ENCODE measurements at regions not wholly inside any gene's neighbourhood (a gene's known extent, or its start where the extent isn't known, plus 50 kb on each side); places are given as distances from the start of the nearest gene placed in this dataset.
"Not testable (repeated sequence)": the region's sequence is repeated elsewhere in the genome, so short reads cannot be mapped to it uniquely, and the experiment has no call there.

DNA sequence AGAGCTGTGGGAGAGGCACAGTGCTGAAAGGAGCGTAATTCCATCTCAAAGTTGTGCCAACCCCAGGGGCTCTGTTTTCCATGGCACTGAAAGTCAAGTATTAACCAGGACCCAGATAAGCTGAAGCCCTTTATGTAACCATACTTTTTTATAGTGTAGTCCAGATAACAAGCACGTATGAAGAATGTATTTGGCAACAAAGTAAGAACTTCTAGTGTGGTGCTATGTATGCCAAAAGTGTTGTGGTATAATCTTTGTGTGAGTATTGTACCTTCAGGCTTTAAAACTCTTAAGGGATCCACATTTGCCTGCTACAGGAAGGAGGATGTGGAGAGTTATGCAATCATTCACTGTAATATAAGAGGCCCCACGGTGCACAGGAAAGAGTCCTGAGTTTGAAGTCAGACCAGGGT is 129.4 kb downstream of the IBTK start:
- no peaks in the 10 kb centered on the region for H3K9me3 ChIP-seq (ENCODE audit: low read length)
- H3K4me1 ChIP-seq (ENCODE audit: insufficient read depth, low read length) = no peaks in the 10 kb centered on the region
- H2AFZ ChIP-seq (ENCODE audit: low read depth, low read length) = no peak overlapping the region
- H3K36me3 ChIP-seq (ENCODE audit: insufficient read depth, low read length) = no peaks in the 10 kb centered on the region
- H3K4me3 ChIP-seq (ENCODE audit: low read length) = no peak overlapping the region
- H3K27me3 ChIP-seq (ENCODE audit: insufficient read depth, low read length) = no peaks in the 10 kb centered on the region

DNA sequence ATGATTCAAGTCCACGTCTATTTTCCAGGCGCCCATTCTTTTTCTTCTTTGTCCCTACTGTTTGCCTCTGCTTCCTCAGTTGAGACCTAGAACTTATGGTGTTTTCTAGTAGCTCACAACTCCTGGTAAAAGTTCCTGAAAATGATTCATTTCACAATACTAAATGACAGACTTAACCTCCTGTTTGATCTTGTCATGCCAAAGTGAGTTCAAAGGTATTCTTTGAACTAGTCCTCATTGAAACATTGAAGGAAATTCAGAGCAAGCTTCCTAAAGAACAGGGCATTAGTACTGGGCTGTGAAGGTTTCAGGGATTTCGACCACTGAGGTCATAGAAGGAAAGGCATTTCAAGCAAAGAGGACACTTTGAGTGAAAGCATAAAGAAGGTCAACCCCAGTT is 132.8 kb downstream of the IBTK start:
- no peak overlapping the region for H3K4me3 ChIP-seq (ENCODE audit: low read length)
- no peak overlapping the region for H2AFZ ChIP-seq (ENCODE audit: low read depth, low read length)
- no peaks in the 10 kb centered on the region for H3K36me3 ChIP-seq (ENCODE audit: insufficient read depth, low read length)
- no peaks in the 10 kb centered on the region for H3K4me1 ChIP-seq (ENCODE audit: insufficient read depth, low read length)
- H3K27me3 ChIP-seq (ENCODE audit: insufficient read depth, low read length) = no peaks in the 10 kb centered on the region
- H3K9me3 ChIP-seq (ENCODE audit: low read length) = no peaks in the 10 kb centered on the region

DNA sequence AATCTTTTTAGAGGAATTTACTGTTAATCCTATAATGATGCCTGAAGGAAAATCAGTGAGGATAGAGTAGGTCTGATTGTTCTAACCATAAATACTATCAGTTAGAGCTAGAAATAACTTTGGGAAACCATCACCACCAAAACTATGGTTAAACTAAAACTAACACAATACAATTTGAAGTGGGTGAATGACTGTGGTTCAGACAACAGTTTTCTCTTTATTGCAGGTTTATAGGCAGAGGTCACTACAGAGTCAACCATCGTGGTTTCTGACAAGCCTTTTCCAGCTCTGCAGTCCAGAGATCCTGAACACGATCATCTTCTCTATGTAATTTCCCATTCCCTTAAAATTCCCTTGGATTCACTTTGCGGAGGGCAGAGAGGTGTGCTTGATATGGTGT is 134.3 kb downstream of the IBTK start:
- Histone ChIP-seq H2AFZ (ENCODE audit: low read depth, low read length) (no peak overlapping the region), H3K4me1 (ENCODE audit: insufficient read depth, low read length) (no peaks in the 10 kb centered on the region), H3K9me3 (ENCODE audit: low read length) (no peaks in the 10 kb centered on the region), H3K4me3 (ENCODE audit: low read length) (no peak overlapping the region), H3K27me3 (ENCODE audit: insufficient read depth, low read length) (no peaks in the 10 kb centered on the region), H3K36me3 (ENCODE audit: insufficient read depth, low read length) (no peaks in the 10 kb centered on the region)

DNA sequence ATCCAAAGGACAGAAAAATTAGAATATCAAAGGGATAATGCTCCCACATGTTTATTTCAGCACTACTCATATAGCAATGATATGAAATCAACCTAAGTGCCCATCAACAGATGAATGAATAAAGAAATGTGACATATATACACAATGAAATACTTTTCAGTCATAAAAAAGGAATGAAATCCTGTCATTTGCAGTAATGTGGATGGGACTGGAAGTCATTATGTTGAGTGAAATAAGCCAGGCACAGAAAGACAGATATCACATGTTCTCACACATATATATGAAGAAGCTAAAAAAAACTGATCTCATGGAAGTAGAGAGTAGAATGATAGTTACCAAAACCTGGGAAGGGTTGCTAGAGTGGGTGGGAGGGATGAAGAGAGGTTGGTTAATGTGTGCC is 135.7 kb downstream of the IBTK start:
- no peaks in the 10 kb centered on the region for H3K36me3 ChIP-seq (ENCODE audit: insufficient read depth, low read length)
- no peaks in the 10 kb centered on the region for H3K9me3 ChIP-seq (ENCODE audit: low read length)
- no peaks in the 10 kb centered on the region for H3K4me1 ChIP-seq (ENCODE audit: insufficient read depth, low read length)
- H3K27me3 ChIP-seq (ENCODE audit: insufficient read depth, low read length) = no peaks in the 10 kb centered on the region
- H2AFZ ChIP-seq (ENCODE audit: low read depth, low read length) = no peak overlapping the region
- no peak overlapping the region for H3K4me3 ChIP-seq (ENCODE audit: low read length)

DNA sequence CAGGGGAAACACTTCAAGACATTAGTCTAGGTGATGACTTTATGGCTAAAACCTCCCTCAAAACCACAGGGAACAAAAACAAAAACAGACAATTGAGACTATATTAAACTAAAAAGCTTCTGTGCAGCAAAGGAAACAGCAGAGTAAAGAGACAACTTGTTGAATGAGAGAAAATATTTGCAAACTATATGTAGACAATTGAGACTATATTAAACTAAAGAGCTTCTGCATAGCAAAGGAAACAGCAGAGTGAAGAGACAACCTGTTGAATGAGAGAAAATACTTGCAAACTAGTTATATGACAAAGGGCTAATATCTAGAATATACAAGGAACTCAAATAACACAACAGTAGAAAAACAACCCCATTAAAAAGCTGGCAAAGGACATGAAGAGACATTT is 136.4 kb downstream of the IBTK start:
- no peaks in the 10 kb centered on the region for H3K36me3 ChIP-seq (ENCODE audit: insufficient read depth, low read length)
- no peak overlapping the region for H2AFZ ChIP-seq (ENCODE audit: low read depth, low read length)
- H3K27me3 ChIP-seq (ENCODE audit: insufficient read depth, low read length) = no peaks in the 10 kb centered on the region
- H3K4me1 ChIP-seq (ENCODE audit: insufficient read depth, low read length) = no peaks in the 10 kb centered on the region
- no peak overlapping the region for H3K4me3 ChIP-seq (ENCODE audit: low read length)
- no peaks in the 10 kb centered on the region for H3K9me3 ChIP-seq (ENCODE audit: low read length)

DNA sequence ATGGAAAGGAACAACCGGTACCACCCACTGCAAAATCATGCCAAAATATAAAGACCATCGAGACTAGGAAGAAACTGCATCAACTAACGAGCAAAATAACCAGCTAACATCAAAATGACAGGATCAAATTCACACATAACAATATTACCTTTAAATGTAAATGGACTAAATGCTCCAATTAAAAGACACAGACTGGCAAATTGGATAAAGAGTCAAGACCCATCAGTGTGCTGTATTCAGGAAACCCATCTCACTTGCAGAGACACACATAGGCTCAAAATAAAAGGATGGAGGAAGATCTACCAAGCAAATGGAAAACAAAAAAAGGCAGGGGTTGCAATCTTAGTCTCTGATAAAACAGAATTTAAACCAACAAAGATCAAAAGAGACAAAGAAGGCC is 144.4 kb downstream of the IBTK start:
- H3K27me3 ChIP-seq (ENCODE audit: insufficient read depth, low read length); H3K9me3 ChIP-seq (ENCODE audit: low read length); H3K4me1 ChIP-seq (ENCODE audit: insufficient read depth, low read length); H3K4me3 ChIP-seq (ENCODE audit: low read length); H3K36me3 ChIP-seq (ENCODE audit: insufficient read depth, low read length); H2AFZ ChIP-seq (ENCODE audit: low read depth, low read length): not testable (repeated sequence)

DNA sequence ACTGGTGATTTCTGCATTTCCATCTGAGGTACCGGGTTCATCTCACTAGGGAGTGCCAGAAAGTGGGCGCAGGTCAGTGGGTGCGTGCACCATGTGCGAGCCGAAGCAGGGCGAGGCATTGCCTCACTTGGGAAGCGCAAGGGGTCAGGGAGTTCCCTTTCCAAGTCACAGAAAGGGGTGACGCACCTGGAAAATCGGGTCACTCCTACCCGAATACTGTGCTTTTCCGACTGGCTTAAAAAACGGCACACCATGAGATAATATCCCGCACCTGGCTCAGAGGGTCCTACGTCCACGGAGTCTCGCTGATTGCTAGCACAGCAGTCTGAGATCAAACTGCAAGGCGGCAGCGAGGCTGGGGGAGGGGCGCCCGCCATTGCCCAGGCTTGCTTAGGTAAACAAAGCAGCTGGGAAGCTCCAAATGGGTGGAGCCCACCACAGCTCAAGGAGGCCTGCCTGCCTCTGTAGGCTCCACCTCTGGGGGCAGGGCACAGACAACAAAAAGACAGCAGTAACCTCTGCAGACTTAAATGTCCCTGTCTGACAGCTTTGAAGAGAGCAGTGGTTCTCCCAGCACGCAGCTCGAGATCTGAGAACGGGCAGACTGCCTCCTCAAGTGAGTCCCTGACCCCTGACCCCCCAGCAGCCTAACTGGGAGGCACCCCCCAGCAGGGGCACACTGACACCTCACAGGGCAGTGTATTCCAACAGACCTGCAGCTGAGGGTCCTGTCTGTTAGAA is 146.0 kb downstream of the IBTK start:
- H3K27me3 ChIP-seq (ENCODE audit: insufficient read depth, low read length); H3K9me3 ChIP-seq (ENCODE audit: low read length); H3K4me1 ChIP-seq (ENCODE audit: insufficient read depth, low read length); H2AFZ ChIP-seq (ENCODE audit: low read depth, low read length); H3K4me3 ChIP-seq (ENCODE audit: low read length); H3K36me3 ChIP-seq (ENCODE audit: insufficient read depth, low read length): not testable (repeated sequence)

DNA sequence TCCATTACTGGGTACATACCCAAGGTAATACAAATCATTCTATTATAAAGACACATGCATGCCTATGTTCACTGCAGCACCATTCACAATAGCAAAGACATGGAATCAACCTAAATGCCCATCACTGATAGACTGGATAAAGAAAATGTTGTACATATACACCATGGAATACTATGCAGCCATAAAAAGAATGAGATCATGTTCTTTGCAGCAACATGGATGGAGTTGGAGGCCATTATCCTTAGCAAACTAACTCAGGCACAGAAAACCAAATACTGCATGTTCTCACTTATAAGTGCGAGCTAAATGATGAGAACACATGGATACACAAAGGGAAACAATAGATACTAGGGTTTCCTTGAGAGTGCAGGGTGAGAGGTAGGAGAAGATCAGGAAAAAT is 146.8 kb downstream of the IBTK start:
- H2AFZ ChIP-seq (ENCODE audit: low read depth, low read length); H3K27me3 ChIP-seq (ENCODE audit: insufficient read depth, low read length); H3K4me1 ChIP-seq (ENCODE audit: insufficient read depth, low read length); H3K9me3 ChIP-seq (ENCODE audit: low read length); H3K4me3 ChIP-seq (ENCODE audit: low read length); H3K36me3 ChIP-seq (ENCODE audit: insufficient read depth, low read length): not testable (repeated sequence)

DNA sequence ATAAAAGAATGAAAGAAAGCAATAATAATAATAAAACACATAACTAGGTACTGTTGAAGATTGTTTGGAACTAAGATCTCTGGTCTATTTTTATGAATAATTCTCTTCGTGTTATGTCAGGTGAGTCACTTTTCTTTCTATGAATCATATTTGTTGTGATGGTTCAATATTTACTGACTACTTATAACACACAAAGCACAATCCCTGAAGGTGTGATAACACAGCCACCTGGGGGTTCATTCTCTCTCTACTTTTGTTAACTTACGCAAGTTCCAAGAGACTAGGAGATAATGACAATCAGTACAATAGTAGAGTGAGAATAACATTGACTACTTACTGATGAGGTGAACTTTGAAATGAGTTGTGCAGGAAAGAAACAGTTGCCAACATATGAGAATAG is 149.9 kb downstream of the IBTK start:
- no peaks in the 10 kb centered on the region for H3K4me1 ChIP-seq (ENCODE audit: insufficient read depth, low read length)
- no peaks in the 10 kb centered on the region for H3K36me3 ChIP-seq (ENCODE audit: insufficient read depth, low read length)
- no peak overlapping the region for H3K4me3 ChIP-seq (ENCODE audit: low read length)
- no peaks in the 10 kb centered on the region for H3K9me3 ChIP-seq (ENCODE audit: low read length)
- H3K27me3 ChIP-seq (ENCODE audit: insufficient read depth, low read length) = no peaks in the 10 kb centered on the region
- no peak overlapping the region for H2AFZ ChIP-seq (ENCODE audit: low read depth, low read length)

DNA sequence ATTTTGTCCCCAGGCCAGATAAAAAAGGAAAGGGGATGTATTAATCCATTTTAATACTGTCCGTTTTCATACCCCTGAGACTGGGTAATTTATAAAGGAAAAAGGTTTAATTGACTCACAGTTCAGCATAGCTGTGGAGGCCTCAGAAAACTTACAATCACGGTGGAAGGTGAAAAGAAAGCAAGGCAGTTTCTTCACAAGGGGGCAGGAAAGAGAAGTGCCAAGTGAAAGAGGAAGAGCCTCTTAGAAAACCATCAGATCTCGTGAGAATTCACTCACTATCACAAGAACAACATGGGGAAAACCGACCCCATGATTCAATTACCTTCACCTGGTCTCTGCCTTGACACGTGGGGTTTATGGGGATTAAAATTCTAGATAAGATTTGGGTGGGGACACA is 152.5 kb downstream of the IBTK start:
- Histone ChIP-seq H2AFZ (ENCODE audit: low read depth, low read length) (no peak overlapping the region), H3K9me3 (ENCODE audit: low read length) (no peaks in the 10 kb centered on the region), H3K27me3 (ENCODE audit: insufficient read depth, low read length) (no peaks in the 10 kb centered on the region), H3K4me1 (ENCODE audit: insufficient read depth, low read length) (no peaks in the 10 kb centered on the region), H3K36me3 (ENCODE audit: insufficient read depth, low read length) (no peaks in the 10 kb centered on the region), H3K4me3 (ENCODE audit: low read length) (no peak overlapping the region)

DNA sequence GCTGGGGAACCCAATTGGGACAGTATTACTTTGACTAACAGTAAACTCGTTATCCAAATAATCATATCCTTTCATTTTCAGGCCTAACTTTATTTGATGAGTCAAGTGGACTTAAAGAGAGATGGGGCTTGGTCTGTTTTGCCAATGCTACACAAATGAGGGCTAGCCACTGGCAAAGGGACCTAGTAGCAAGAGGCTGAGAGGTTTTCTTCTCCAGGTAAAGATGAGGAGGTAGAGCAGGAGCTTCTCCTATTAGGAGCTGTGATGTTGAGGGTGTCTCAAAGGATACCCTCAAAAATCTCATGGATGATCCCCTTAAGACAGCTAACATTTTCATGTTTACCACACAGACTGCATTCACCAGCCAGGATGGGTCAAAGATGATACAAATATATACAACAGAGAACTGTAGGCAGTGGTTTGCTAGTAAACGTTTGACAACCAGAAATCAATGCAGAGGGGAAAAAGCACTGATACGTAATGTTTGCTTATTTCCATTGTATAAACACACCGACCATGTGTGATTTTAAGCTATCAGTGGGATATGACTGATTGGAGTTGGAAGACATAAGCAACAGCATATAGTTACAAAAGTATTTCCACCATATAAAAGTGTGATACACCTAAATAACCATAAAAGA is 153.3 kb downstream of the IBTK start:
- no peaks in the 10 kb centered on the region for H3K27me3 ChIP-seq (ENCODE audit: insufficient read depth, low read length)
- H3K4me1 ChIP-seq (ENCODE audit: insufficient read depth, low read length) = no peaks in the 10 kb centered on the region
- H2AFZ ChIP-seq (ENCODE audit: low read depth, low read length) = no peak overlapping the region
- H3K4me3 ChIP-seq (ENCODE audit: low read length) = no peak overlapping the region
- H3K9me3 ChIP-seq (ENCODE audit: low read length) = no peaks in the 10 kb centered on the region
- no peaks in the 10 kb centered on the region for H3K36me3 ChIP-seq (ENCODE audit: insufficient read depth, low read length)

DNA sequence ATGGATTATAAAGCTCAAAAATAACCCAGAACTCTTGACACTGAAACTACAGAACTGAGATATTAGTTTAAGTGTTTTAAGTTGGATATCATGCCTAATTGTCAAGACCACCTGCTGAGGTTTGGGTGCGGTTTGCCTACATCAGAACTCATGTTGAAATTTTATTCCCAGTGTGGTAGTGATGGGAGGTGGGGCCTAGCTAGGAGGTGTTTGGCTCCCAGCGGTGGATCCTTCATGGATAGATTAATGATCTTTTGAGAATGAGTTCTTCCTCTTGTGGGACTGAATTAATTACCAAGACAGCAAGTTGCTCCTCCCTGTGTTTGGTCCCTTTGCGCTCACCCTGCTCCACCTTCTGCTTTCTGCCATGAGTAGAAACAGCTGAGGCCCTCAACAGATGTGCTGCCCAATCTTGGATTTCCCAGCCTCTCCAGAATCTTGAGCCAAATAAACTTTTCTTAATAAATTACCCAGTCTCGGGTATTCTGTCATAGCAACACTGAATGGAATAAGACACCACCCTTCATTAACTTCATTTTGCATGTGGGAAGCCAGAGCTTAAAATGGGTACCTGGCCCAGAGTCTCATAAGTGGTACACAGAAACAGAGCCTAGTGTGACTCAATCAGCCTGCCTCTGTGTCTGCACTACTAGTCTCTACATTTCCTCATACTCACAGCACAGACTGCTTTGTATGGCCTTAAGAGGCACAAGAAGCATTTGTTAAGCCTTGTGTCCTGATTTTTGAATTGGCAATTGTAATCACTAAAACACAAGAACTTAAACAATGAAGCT is 158.4 kb downstream of the IBTK start:
- no peak overlapping the region for H3K4me3 ChIP-seq (ENCODE audit: low read length)
- H2AFZ ChIP-seq (ENCODE audit: low read depth, low read length) = no peak overlapping the region
- H3K4me1 ChIP-seq (ENCODE audit: insufficient read depth, low read length) = no peaks in the 10 kb centered on the region
- H3K36me3 ChIP-seq (ENCODE audit: insufficient read depth, low read length) = no peaks in the 10 kb centered on the region
- no peaks in the 10 kb centered on the region for H3K9me3 ChIP-seq (ENCODE audit: low read length)
- H3K27me3 ChIP-seq (ENCODE audit: insufficient read depth, low read length) = no peaks in the 10 kb centered on the region

DNA sequence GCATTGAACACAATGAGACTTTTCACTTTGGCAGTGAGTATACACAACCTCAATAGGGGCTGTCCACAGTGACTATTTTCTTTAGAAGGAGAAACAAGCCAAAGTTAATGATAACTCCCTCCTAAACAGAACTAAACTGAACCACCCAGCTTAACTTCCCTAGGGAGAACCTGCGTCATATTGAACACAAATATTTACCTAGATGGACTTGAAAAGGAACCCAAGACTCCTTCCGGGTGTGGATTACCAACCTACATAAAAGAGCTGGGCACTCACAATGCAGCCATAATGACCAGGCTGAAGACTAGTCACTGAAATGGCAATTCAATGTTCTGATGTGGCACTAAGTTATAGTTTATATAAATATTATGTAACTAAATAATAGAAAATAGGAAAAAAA is 160.6 kb downstream of the IBTK start:
- Histone ChIP-seq H2AFZ (ENCODE audit: low read depth, low read length) (no peak overlapping the region), H3K4me1 (ENCODE audit: insufficient read depth, low read length) (no peaks in the 10 kb centered on the region), H3K9me3 (ENCODE audit: low read length) (no peaks in the 10 kb centered on the region), H3K4me3 (ENCODE audit: low read length) (no peak overlapping the region), H3K27me3 (ENCODE audit: insufficient read depth, low read length) (no peaks in the 10 kb centered on the region), H3K36me3 (ENCODE audit: insufficient read depth, low read length) (no peaks in the 10 kb centered on the region)
